IMR-90 (cell line): ENCODE measurements at regions not wholly inside any gene's neighbourhood (a gene's known extent, or its start where the extent isn't known, plus 50 kb on each side); places are given as distances from the start of the nearest gene placed in this dataset.

ENCODE experiments used
- BHLHE40 ChIP-seq: fragments of 150-350 bp; IDR thresholded peaks from 2 replicates; pipeline ENCODE4 v1.6.1; 2016; ENCODE audit warnings: mild to moderate bottlenecking, low read depth, low read length
- CHD1 ChIP-seq: IDR thresholded peaks from 2 replicates; pipeline ENCODE4 v1.6.1; 2012; ENCODE audit warnings: low read depth, low read length, improper control_type of control experiment
- CTCF ChIP-seq: conservative IDR thresholded peaks from 2 replicates; pipeline ENCODE4 v1.5.1; 2012; ENCODE audit warnings: mild to moderate bottlenecking, low read depth, low read length, improper control_type of control experiment
- ELK1 ChIP-seq: fragments of 150-350 bp; IDR thresholded peaks from 2 replicates; pipeline ENCODE4 v1.6.1; 2016; ENCODE audit warnings: low read depth, mild to moderate bottlenecking, low read length, moderate library complexity, borderline replicate concordance
- FOS ChIP-seq: fragments of 150-350 bp; IDR thresholded peaks from 2 replicates; pipeline ENCODE4 v1.6.1; 2016; ENCODE audit warnings: low read depth, low read length
- MAFK ChIP-seq: IDR thresholded peaks from 2 replicates; pipeline ENCODE4 v1.6.1; 2012; ENCODE audit warnings: low read depth, low read length, improper control_type of control experiment
- MAZ ChIP-seq: IDR thresholded peaks from 2 replicates; pipeline ENCODE4 v1.6.1; 2012; ENCODE audit warnings: low read depth, mild to moderate bottlenecking, low read length, improper control_type of control experiment, moderate library complexity, borderline replicate concordance
- MXI1 ChIP-seq: IDR thresholded peaks from 2 replicates; pipeline ENCODE4 v1.6.1; 2012; ENCODE audit warnings: low read depth, mild to moderate bottlenecking, low read length, moderate library complexity, borderline replicate concordance
- POLR2A ChIP-seq: IDR thresholded peaks from 2 replicates; pipeline ENCODE4 v1.6.1; 2012; ENCODE audit warnings: mild to moderate bottlenecking, low read depth, low read length
- RAD21 ChIP-seq: IDR thresholded peaks from 2 replicates; pipeline ENCODE4 v1.6.1; 2012; ENCODE audit warnings: low read length, improper control_type of control experiment
- RCOR1 ChIP-seq: IDR thresholded peaks from 2 replicates; pipeline ENCODE4 v1.6.1; 2012; ENCODE audit warnings: mild to moderate bottlenecking, low read length, improper control_type of control experiment; ENCODE audit not compliant: insufficient replicate concordance
- RFX5 ChIP-seq: IDR thresholded peaks from 2 replicates; pipeline ENCODE4 v1.8.0; 2012; ENCODE audit warnings: low read depth, mild to moderate bottlenecking, low read length, moderate library complexity
- SMC3 ChIP-seq: fragments of 150-350 bp; IDR thresholded peaks from 2 replicates; pipeline ENCODE4 v1.6.1; 2016; ENCODE audit warnings: low read depth, mild to moderate bottlenecking, antibody characterized with exemption, low read length, moderate library complexity
- TF ChIP-seq, protein P1 (sequence below): fragments of 150-350 bp; IDR thresholded peaks from 2 replicates; pipeline ENCODE4 v1.6.1; 2017; ENCODE audit warnings: mild to moderate bottlenecking, antibody characterized with exemption, low read length, low read depth

DNA sequence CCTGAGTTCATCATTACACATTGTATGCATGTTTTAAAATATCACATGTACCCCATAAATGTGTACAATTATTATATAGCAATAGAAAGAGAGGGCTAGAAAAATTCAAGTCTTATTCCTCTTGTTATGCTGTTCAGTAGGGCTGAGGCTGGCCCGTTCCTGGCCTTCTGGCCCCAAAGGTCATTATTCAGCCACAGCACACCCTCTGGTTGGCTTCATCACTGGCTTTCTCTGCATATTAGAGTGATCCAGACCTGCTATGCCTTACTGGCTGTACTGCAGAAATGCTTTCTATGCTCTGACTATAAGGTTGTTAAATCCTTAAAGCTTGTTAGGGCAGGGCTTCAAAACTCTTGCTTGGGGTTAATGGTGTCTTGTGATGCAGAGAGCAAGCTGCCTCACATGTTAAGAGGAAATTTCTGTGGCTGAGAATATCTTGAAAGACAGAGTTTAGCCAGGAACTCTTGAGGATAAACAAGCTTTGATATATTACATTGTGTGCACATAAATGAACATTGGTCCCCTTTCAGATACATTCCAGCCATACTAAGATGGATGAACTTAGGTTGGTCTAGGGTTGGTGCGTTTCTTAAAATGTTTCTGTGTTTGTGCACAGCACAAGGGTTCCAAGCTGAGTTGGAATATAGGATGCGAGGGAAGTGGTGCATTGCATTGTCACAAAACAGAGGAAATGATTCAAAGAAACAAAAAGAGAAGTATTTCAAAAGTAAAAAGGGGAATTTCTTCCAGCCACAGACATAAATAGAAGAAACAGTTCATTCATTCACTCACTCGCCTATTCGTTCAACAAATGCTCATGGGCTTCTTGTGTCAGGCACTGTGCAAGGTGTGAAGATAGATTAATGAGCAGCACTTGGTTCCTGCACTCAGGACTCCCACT lies 61.6 kb upstream of the WDR11 start:
- TF ChIP-seq CTCF (no peak), MXI1 (no peak), RCOR1 (no peak), RAD21 (no peak), POLR2A (no peak), MAFK (no peak), SMC3 (no peak), FOS (no peak), RFX5 (no peak), ELK1 (no peak), CHD1 (no peak), MAZ (no peak), BHLHE40 (no peak)
- TF ChIP-seq, protein P1, sequence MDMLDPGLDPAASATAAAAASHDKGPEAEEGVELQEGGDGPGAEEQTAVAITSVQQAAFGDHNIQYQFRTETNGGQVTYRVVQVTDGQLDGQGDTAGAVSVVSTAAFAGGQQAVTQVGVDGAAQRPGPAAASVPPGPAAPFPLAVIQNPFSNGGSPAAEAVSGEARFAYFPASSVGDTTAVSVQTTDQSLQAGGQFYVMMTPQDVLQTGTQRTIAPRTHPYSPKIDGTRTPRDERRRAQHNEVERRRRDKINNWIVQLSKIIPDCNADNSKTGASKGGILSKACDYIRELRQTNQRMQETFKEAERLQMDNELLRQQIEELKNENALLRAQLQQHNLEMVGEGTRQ = no peak
